ENCODE measurements at regions not wholly inside any gene's neighbourhood (a gene's known extent, or its start where the extent isn't known, plus 50 kb on each side); places are given as distances from the start of the nearest gene placed in this dataset.

- TF ChIP-seq REST (IDR thresholded peaks at IDR 0.05; ENCODE audit: low read depth) (no peak), TCF12 (IDR thresholded peaks at IDR 0.05; ENCODE audit: low read depth) (no peak), TEAD4 (IDR thresholded peaks at IDR 0.05) (no peak), EGR1 (IDR thresholded peaks at IDR 0.05) (no peak), EP300 (IDR thresholded peaks at IDR 0.05; ENCODE audit: borderline replicate concordance) (no peak), CEBPB (IDR thresholded peaks at IDR 0.05) (no peak), YY1 (IDR thresholded peaks at IDR 0.05; ENCODE audit: low read depth) (no peak), RAD21 (IDR thresholded peaks at IDR 0.05; ENCODE audit: low read depth) (no peak), FOXM1 (IDR thresholded peaks at IDR 0.05; ENCODE audit: borderline replicate concordance, low read depth) (no peak), TAF1 (IDR thresholded peaks at IDR 0.05; ENCODE audit: low read depth) (no peak)
These were observed 234.0 kb downstream of the SNX10 start for GRCh38 chr7:26525398-26526264.

Measured in Ishikawa (cell line).